Left renal cortex interstitium (tissue), 4 donors: ENCODE measurements at regions not wholly inside any gene's neighbourhood (a gene's known extent, or its start where the extent isn't known, plus 50 kb on each side); places are given as distances from the start of the nearest gene placed in this dataset.

Source experiments
- DNase-seq, 4 donors: peaks; one replicate each; pipeline ENCODE4 v3.0.0-alpha.2; 2013; ENCODE audit warnings: low read depth in 4 of 4, low spot score in 2 of 4, missing footprints in 1 of 4

DNA sequence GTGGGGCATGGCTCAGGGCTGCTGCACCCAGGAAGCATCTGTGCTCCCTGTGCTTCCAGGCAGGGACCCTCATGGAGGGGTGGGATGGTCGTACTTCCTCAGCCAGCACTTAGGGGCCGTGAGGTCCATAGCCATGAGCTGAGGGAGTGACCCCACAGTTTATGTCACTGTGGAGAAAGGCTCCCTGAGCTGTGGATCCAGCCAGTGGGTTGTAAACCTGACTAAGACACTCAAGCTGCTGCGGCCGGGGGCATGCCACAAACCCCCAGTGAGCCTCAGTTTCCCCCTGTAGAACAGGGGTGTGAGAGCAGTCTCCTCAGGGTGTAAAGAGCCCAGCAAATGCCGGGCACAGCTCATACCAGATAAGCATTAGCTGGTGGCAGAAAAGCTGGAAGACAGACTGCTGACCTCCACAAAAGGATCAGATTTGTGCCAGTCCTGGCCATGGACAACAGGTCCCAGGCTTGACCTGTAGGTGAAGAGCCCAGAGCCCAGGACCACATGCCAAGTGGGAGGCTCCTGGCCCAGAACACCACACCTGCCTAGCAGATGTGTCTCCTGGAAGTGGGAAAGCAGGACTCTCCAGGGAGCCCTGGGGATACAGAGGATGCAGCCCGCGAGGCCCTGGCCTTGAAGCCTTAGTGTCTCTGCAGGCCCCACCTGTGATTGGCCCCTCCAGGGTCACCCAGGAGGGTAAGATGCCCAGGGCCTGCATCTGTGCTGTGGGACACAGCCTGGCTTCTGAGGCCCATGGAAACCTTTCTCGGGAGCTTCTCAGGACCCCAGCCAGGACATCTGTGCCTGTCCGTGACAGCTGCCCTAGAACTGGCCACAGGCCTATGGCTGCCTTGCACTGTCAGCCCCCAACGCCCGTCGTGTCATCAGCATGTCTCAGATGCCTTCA lies 78.1 kb upstream of the RET start:
- DNase-seq: no peak

- DNase-seq: no peak
Measured at GRCh38 chr10:42999385-43000020, 77.4 kb upstream of the RET start.

DNA sequence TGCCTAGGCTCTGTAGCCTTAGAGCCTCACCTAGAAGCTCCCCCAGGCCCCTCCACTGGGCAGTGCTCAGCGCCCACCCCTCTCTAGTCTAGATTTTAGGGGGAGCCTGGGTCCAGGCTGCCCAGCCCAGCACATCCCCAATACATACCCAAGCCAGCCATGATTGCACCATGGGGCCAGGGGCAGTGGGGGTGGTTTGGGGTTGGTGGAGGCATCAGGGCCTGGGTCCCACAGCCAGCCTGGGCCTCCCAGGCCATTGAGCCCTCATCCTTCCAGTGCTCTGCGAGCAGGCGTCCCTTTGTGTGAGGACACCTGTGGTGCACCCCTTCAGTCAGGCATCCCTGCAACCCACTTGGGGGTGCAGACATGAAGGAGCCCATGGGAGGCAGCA lies 76.9 kb upstream of the RET start:
- no peak for DNase-seq

- no peak for DNase-seq
Measured at GRCh38 chr10:43000651-43001426, 76.0 kb upstream of the RET start.

- no peak for DNase-seq
Measured at GRCh38 chr10:43001427-43001795, 75.5 kb upstream of the RET start.

DNA sequence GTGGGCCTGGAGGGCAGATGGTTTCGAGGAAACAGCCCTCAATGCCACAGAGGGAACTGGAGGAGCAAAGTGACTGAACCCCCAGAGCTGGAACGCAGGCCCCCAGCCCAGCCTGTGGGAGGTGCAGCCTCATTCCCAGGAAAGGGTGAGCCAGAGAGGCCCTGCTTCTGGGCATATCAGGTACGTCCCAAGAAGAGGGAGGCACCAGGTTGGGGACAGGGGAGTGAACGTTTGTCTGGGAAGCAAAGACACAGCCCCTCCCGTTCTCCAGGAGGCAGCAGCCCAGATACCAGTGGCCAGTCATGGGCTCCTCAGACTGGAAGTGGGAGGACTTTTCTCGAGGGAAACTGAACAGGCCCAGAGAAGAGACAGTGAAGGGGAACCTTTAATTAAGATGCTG lies 74.3 kb upstream of the RET start:
- DNase-seq: no peak

DNA sequence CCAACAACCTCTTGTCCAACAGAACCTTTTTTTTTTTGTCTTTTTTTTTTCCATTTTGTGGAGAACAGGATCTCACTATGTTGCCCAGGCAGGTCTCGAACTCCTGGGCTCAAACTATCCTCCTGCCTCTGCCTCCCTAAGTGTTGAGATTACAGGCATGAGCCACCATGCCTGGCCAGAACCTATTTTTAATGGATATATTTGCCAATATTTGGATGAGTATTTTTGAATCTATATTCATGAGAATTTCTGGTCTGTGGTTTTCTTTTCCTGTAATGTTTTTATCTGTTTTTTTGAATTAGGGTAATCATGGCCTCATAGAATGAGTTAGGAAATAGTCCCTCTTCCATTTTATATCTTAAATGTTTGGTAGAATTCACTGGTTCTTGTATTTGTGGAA lies 70.4 kb upstream of the RET start:
- DNase-seq: no peak

DNA sequence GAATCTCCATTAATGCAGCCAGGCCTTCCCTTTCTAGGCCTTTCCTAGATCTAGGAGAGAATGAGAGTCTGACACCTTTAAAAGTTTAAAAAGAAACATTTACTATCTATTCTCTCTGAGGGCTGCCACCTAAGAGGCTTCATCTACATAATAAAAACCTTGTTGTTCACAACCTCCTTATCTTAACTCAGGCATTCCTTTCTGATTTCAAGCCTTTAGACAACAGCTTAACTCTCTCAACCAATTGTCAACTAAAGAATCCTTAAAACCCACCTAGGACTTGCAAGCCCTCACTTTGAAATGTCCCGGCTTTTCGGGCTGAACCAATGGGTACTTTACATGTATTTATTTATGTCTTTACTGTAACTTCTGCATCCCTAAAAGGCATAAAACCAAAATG lies 64.3 kb upstream of the RET start:
- DNase-seq: no peak

DNA sequence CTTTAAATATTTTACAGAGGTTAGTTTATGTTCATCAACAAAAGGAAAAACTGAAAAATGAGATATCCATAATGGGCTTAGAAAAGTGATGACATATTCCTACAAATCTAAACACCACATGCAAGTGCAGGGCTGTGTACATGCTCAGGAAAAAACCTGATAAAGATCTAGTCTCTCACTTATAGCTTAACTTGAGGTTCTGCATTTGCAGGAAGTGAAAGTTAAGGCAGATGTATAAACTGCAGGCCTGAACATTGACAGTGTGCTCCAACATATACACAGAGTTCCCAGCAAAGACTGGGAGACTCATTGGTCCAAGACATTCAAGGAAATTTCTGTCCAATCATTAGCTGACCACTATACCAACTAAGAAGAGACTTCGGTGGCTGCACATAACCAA lies 63.8 kb upstream of the RET start:
- no peak for DNase-seq

GRCh38 chr10:43024524-43024923 lies 52.3 kb upstream of the RET start:
- no peak for DNase-seq

- no peak for DNase-seq
Measured at GRCh38 chr10:43024942-43025700, 51.7 kb upstream of the RET start.

DNA sequence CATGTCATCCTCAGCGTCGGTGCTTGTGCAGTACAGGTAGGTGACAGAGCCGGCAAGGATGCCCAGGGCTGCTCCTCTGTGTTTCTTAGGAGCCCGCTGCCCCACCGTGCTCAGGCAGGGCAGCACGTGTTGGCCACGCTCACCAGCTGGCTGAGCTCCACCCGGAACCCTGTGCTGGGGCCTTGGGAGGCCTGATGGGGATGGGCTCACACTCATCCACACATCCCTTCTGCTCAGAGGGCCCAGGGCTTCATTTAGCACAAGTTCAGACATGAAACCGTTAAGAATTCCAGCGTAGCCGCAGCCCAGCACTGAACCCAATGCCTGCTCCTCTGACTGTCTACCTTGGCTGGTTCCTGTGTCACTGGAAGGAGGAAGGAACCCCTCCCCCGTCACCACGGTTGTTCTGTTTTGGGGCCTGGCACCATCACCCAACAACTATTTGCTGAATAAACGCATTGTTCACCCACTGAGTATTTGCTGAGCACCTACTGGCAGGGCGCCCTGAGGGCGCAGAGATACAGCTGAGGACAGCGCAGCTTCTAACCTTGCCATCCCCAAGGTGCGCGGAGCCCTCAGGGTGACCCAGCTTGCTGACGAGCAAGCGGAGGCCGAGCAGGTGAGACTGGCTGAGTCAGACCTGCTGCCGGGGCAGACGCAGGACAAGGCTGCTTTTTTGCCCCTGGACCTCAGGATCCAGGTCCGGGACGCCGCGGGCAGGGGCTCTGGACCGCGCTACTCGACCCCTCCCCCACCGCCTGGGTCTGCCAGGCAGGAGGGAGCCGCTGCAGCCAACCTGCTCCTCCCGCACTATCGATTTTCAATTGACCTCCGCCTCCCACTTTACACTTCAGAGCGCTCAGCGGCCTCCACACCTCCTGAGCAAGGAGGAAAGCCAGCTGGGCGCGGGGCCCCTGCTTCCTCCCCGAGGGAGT lies 50.6 kb upstream of the RET start:
- DNase-seq: no peak
